ENCODE measurements at regions not wholly inside any gene's neighbourhood (a gene's known extent, or its start where the extent isn't known, plus 50 kb on each side); places are given as distances from the start of the nearest gene placed in this dataset.
A peak's percentile ranks its signal among the peaks of the same experiment; 100 is the strongest.
"Not testable (repeated sequence)": the region's sequence is repeated elsewhere in the genome, so short reads cannot be mapped to it uniquely, and the experiment has no call there.

- TF ChIP-seq ZFX (IDR thresholded peaks at IDR 0.05) (no peak), CTCF (conservative IDR thresholded peaks at IDR 0.05) (no peak)
- no peak overlapping the region for H3K27ac ChIP-seq
These were observed 126.4 kb upstream of the GHITM start for GRCh38 chr10:84012831-84013458.

GRCh38 chr10:84015877-84016595 lies 123.3 kb upstream of the GHITM start:
- no peak overlapping the region for H3K27ac ChIP-seq
- no peak for TF ChIP-seq ZFX (IDR thresholded peaks at IDR 0.05)
- TF ChIP-seq CTCF (conservative IDR thresholded peaks at IDR 0.05) = no peak

GRCh38 chr10:84018826-84019225 lies 120.5 kb upstream of the GHITM start:
- H3K27ac ChIP-seq = no peak overlapping the region
- TF ChIP-seq ZFX (IDR thresholded peaks at IDR 0.05) = no peak
- no peak for TF ChIP-seq CTCF (conservative IDR thresholded peaks at IDR 0.05)

GRCh38 chr10:84019854-84020458 lies 119.4 kb upstream of the GHITM start:
- not testable (repeated sequence) for H3K27ac ChIP-seq

GRCh38 chr10:84026821-84027257 lies 112.5 kb upstream of the GHITM start:
- TF ChIP-seq ZFX (IDR thresholded peaks at IDR 0.05) = no peak
- peak; percentile 92 for TF ChIP-seq CTCF (conservative IDR thresholded peaks at IDR 0.05)
- no peak overlapping the region for H3K27ac ChIP-seq

GRCh38 chr10:84029840-84030239 lies 109.5 kb upstream of the GHITM start:
- no peak overlapping the region for H3K27ac ChIP-seq
- TF ChIP-seq CTCF (conservative IDR thresholded peaks at IDR 0.05) (no peak), ZFX (IDR thresholded peaks at IDR 0.05) (no peak)

GRCh38 chr10:84038035-84038434 lies 101.3 kb upstream of the GHITM start:
- TF ChIP-seq CTCF (conservative IDR thresholded peaks at IDR 0.05) = no peak
- no peak for TF ChIP-seq ZFX (IDR thresholded peaks at IDR 0.05)
- H3K27ac ChIP-seq = no peak overlapping the region

Data from C4-2B (cell line).